Prostate gland (tissue), 2 donors: ENCODE measurements at regions not wholly inside any gene's neighbourhood (a gene's known extent, or its start where the extent isn't known, plus 50 kb on each side); places are given as distances from the start of the nearest gene placed in this dataset.

Experiments used
- DNase-seq: peaks from one replicate; pipeline ENCODE4 v3.0.0-alpha.2; 2019; ENCODE audit warnings: low spot score
- H3K27ac ChIP-seq, 2 donors: fragments of 200-600 bp; sonication (generic); 2 replicates each; pipeline ENCODE4 v1.5.1; 2017 to 2019
- H3K27me3 ChIP-seq: fragments of 200-600 bp; sonication (generic); replicated peaks from 2 replicates; pipeline ENCODE4 v1.5.1; 2019; ENCODE audit not compliant: insufficient read depth
- H3K36me3 ChIP-seq, 2 donors: fragments of 200-600 bp; sonication (generic); 1 replicate in 1 of 2; 2 replicates in 1 of 2; pipeline versions ENCODE4 v1.5.1 to v1.8.1; 2017 to 2019
- H3K4me1 ChIP-seq: fragments of 200-600 bp; sonication (generic); replicated peaks from 2 replicates; pipeline ENCODE4 v1.5.1; 2019
- H3K4me3 ChIP-seq, 2 donors: fragments of 200-600 bp; sonication (generic); 2 replicates each; pipeline ENCODE4 v1.5.1; 2017 to 2019
- H3K9me3 ChIP-seq: fragments of 200-600 bp; sonication (generic); 2 replicates; pipeline ENCODE4 v1.5.1; 2017
- CTCF ChIP-seq, 4 experiments: fragments of 200-600 bp in 2 of 4; fragments of 450-650 bp in 2 of 4; sonication (generic) in 2 of 4; IDR thresholded peaks; 1 replicate in 3 of 4; 2 replicates in 1 of 4; pipeline ENCODE4 v1.5.1; 2016 to 2019; ENCODE audit warnings: antibody characterized with exemption in 4 of 4, mild to moderate bottlenecking in 2 of 4, moderate library complexity in 2 of 4
- POLR2A ChIP-seq: fragments of 450-650 bp; IDR thresholded peaks from one replicate; pipeline ENCODE4 v1.6.1; 2016; ENCODE audit warnings: antibody characterized with exemption, mild to moderate bottlenecking
- POLR2AphosphoS5 ChIP-seq: sonication (generic); formaldehyde crosslinking; IDR thresholded peaks from one replicate; pipeline ENCODE4 v1.6.1; 2017; ENCODE audit warnings: antibody characterized with exemption
- WGBS: methylation state at CpG from one replicate; pipeline ENCODE4 v1.1.5; 2018; 5-methylcytosine and 5-hydroxymethylcytosine counted together
- intact Hi-C: fragments of 100-400 bp; cut with DNase I; formaldehyde crosslinking; loops from one replicate; pipeline ENCODE4 v1.14.2; 2022

GRCh38 chr4:45063696-45064095, 337.3 kb upstream of the GNPDA2 start:
- no peaks in the 10 kb centered on the region for H3K36me3 ChIP-seq
- TF ChIP-seq CTCF (IDR thresholded peaks at IDR 0.05) (no peak), POLR2A (no peak), POLR2AphosphoS5 (no peak)
- no peak overlapping the region for H3K27ac ChIP-seq
- H3K4me1 ChIP-seq: no peaks in the 10 kb centered on the region
- H3K27me3 ChIP-seq: no peaks in the 10 kb centered on the region
- DNase-seq: no peak
- WGBS: 19% methylated on average over 1 of the region's 1 CpG
- no peaks in the 10 kb centered on the region for H3K9me3 ChIP-seq
- no peak overlapping the region for H3K4me3 ChIP-seq
- intact Hi-C loops: no loop called here

- TF ChIP-seq CTCF (IDR thresholded peaks at IDR 0.05) (no peak), POLR2A (no peak)
- no peak overlapping the region for H3K27ac ChIP-seq
- 13% methylated on average over 1 of the region's 1 CpG for WGBS
- H3K36me3 ChIP-seq: no peaks in the 10 kb centered on the region
- intact Hi-C loops: no loop called here
- no peak overlapping the region for H3K4me3 ChIP-seq
- H3K9me3 ChIP-seq: no peaks in the 10 kb centered on the region
- no peak for DNase-seq
- no peaks in the 10 kb centered on the region for H3K4me1 ChIP-seq
- no peaks in the 10 kb centered on the region for H3K27me3 ChIP-seq
These were observed 336.7 kb upstream of the GNPDA2 start for GRCh38 chr4:45062935-45063545.

- Histone ChIP-seq H3K36me3 (no peaks in the 10 kb centered on the region), H3K4me3 (no peak overlapping the region), H3K4me1 (no peaks in the 10 kb centered on the region), H3K27ac (no peak overlapping the region), H3K27me3 (no peaks in the 10 kb centered on the region), H3K9me3 (no peaks in the 10 kb centered on the region)
- TF ChIP-seq POLR2AphosphoS5: no peak
- no peak for TF ChIP-seq CTCF (IDR thresholded peaks at IDR 0.05)
- TF ChIP-seq POLR2A: no peak
- intact Hi-C loops: no loop called here
- 63% methylated on average over 2 of the region's 2 CpGs for WGBS
- DNase-seq: no peak
These were observed 317.6 kb upstream of the GNPDA2 start for GRCh38 chr4:45043911-45044310.

GRCh38 chr4:45036677-45037076, 310.3 kb upstream of the GNPDA2 start:
- no peak for DNase-seq
- Histone ChIP-seq H3K9me3 (no peaks in the 10 kb centered on the region), H3K4me1 (no peaks in the 10 kb centered on the region), H3K27ac (no peak overlapping the region), H3K36me3 (no peaks in the 10 kb centered on the region), H3K27me3 (no peaks in the 10 kb centered on the region), H3K4me3 (no peak overlapping the region)
- TF ChIP-seq CTCF (IDR thresholded peaks at IDR 0.05) (no peak), POLR2AphosphoS5 (no peak), POLR2A (no peak)
- WGBS: 72% methylated on average over 2 of the region's 2 CpGs
- intact Hi-C loops: no loop called here

GRCh38 chr4:45033676-45034419, 307.5 kb upstream of the GNPDA2 start:
- DNase-seq: no peak
- WGBS: 38% methylated on average over 5 of the region's 5 CpGs
- H3K27me3 ChIP-seq: no peaks in the 10 kb centered on the region
- no peaks in the 10 kb centered on the region for H3K4me1 ChIP-seq
- TF ChIP-seq POLR2AphosphoS5: no peak
- TF ChIP-seq POLR2A: no peak
- TF ChIP-seq CTCF (IDR thresholded peaks at IDR 0.05): no peak
- H3K9me3 ChIP-seq: no peaks in the 10 kb centered on the region
- no peak overlapping the region for H3K4me3 ChIP-seq
- intact Hi-C loops: no loop called here
- H3K27ac ChIP-seq: no peak overlapping the region
- H3K36me3 ChIP-seq: no peaks in the 10 kb centered on the region
